ENCODE measurements at regions not wholly inside any gene's neighbourhood (a gene's known extent, or its start where the extent isn't known, plus 50 kb on each side); places are given as distances from the start of the nearest gene placed in this dataset.

DNA sequence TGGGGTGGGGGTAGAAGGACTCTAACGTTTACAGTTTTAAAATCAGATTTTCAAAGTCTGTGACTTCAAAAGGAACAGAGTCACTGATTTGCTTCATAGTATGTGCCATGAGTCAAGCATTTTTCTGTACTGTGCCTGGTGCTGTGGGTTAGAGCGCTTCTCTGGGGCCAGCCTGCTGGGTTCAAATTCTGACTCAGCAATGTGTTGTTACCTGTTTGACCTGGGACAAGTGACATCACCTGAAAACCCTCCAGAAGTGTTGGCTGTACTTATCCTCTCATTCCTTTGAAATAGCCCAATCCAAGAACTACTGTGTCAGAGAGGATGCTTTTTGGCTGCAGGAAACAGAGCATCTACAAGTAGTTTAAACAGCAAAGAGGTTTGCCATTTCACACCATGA, 101.7 kb downstream of the LSM3 start:
- peaks cover 64% of the 10 kb centered on the region for H3K4me1 Mint-ChIP-seq
- no peaks in the 10 kb centered on the region for H3K36me3 Mint-ChIP-seq
- peaks cover 4% of the 10 kb centered on the region; the same call in 1 of the 2 replicates for H3K9me3 Mint-ChIP-seq
- H3K27me3 Mint-ChIP-seq (ENCODE audit: low read depth) = peaks cover 7% of the 10 kb centered on the region; the same call in 1 of the 2 replicates
- DNase-seq (ENCODE audit: low spot score) = no peak
- TF ChIP-seq SMAD4 (CRISPR knock-in tag; IDR thresholded peaks at IDR 0.05) (no peak), ZNF416 (CRISPR knock-in tag; IDR thresholded peaks at IDR 0.05) (no peak), NR3C1 (CRISPR knock-in tag; conservative IDR thresholded peaks at IDR 0.05; ENCODE audit: low read depth) (no peak), ATF1 (CRISPR knock-in tag; IDR thresholded peaks at IDR 0.05) (no peak), ZNF671 (CRISPR knock-in tag; IDR thresholded peaks at IDR 0.05) (no peak), KAT7 (CRISPR knock-in tag; IDR thresholded peaks at IDR 0.05; ENCODE audit: borderline replicate concordance) (no peak), SOX15 (CRISPR knock-in tag; IDR thresholded peaks at IDR 0.05) (no peak), AR (CRISPR knock-in tag; IDR thresholded peaks at IDR 0.05) (no peak), E2F4 (CRISPR knock-in tag; IDR thresholded peaks at IDR 0.05; ENCODE audit: borderline replicate concordance, low read depth) (no peak), NR2C2 (CRISPR knock-in tag; IDR thresholded peaks at IDR 0.05) (no peak), TP53 (CRISPR knock-in tag; IDR thresholded peaks at IDR 0.05) (no peak), FOXK1 (CRISPR knock-in tag; IDR thresholded peaks at IDR 0.05) (no peak), ARID4B (CRISPR knock-in tag; IDR thresholded peaks at IDR 0.05; ENCODE audit: borderline replicate concordance) (no peak), ZNF512 (CRISPR knock-in tag; IDR thresholded peaks at IDR 0.05; ENCODE audit: borderline replicate concordance) (no peak), NFE2L1 (CRISPR knock-in tag; IDR thresholded peaks at IDR 0.05) (no peak)
- TF ChIP-seq, protein P1, sequence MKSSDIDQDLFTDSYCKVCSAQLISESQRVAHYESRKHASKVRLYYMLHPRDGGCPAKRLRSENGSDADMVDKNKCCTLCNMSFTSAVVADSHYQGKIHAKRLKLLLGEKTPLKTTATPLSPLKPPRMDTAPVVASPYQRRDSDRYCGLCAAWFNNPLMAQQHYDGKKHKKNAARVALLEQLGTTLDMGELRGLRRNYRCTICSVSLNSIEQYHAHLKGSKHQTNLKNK (CRISPR knock-in tag; IDR thresholded peaks at IDR 0.05) = no peak
- TF ChIP-seq, protein P2, sequence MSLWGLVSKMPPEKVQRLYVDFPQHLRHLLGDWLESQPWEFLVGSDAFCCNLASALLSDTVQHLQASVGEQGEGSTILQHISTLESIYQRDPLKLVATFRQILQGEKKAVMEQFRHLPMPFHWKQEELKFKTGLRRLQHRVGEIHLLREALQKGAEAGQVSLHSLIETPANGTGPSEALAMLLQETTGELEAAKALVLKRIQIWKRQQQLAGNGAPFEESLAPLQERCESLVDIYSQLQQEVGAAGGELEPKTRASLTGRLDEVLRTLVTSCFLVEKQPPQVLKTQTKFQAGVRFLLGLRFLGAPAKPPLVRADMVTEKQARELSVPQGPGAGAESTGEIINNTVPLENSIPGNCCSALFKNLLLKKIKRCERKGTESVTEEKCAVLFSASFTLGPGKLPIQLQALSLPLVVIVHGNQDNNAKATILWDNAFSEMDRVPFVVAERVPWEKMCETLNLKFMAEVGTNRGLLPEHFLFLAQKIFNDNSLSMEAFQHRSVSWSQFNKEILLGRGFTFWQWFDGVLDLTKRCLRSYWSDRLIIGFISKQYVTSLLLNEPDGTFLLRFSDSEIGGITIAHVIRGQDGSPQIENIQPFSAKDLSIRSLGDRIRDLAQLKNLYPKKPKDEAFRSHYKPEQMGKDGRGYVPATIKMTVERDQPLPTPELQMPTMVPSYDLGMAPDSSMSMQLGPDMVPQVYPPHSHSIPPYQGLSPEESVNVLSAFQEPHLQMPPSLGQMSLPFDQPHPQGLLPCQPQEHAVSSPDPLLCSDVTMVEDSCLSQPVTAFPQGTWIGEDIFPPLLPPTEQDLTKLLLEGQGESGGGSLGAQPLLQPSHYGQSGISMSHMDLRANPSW (CRISPR knock-in tag; conservative IDR thresholded peaks at IDR 0.05; ENCODE audit: low read depth) = no peak
- TF ChIP-seq, protein P3, sequence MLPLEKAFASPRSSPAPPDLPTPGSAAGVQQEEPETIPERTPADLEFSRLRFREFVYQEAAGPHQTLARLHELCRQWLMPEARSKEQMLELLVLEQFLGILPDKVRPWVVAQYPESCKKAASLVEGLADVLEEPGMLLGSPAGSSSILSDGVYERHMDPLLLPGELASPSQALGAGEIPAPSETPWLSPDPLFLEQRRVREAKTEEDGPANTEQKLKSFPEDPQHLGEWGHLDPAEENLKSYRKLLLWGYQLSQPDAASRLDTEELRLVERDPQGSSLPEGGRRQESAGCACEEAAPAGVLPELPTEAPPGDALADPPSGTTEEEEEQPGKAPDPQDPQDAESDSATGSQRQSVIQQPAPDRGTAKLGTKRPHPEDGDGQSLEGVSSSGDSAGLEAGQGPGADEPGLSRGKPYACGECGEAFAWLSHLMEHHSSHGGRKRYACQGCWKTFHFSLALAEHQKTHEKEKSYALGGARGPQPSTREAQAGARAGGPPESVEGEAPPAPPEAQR (CRISPR knock-in tag; IDR thresholded peaks at IDR 0.05) = no peak
- H3K27ac Mint-ChIP-seq = no peak overlapping the region
- no peak for ATAC-seq
- POLR2A ChIA-PET = no interaction called here
- CTCF ChIA-PET = interaction anchor here (1.3 to 1.4 kb wide), 2 partner anchors 59 to 229 kb away, joined by 3 to 4 read pairs; no protein-coding TSS in a partner anchor
- H3K4me3 Mint-ChIP-seq = no peak overlapping the region

Data from WTC11 (cell line).